ENCODE measurements at regions not wholly inside any gene's neighbourhood (a gene's known extent, or its start where the extent isn't known, plus 50 kb on each side); places are given as distances from the start of the nearest gene placed in this dataset.

DNA sequence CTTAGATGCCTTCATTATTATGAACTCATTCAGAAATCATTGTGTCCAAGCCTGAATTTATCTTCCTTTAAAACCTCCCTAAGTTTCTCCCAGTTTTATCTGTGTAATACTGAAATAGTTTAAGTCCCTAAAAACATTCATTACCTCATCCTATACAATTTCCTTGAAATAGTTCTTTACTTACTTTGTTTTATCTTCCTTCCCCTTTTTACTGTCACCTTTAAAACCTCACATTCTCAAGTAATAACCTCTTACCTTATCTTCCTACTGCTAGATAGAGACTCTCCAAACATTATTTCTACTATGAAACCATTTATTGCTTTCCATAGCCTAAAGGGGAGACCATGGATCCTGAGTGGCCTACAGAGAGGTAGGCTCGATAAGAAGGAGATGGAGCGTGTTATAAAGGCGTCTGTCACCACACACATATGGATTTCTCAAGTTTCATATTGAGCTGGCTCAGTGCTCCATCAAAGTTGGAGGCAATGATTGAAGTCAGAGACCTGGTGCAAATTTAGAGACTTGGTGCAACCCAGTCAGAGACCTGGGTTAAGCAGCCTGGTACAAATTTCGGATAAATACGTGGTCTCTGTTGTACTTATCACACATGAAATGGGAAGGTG is 140.4 kb downstream of the NFKBIZ start:
- DNase-seq (no peak), ATAC-seq (ENCODE audit: insufficient read depth, low FRiP score) (no peak)
- Histone ChIP-seq H3K36me3 (ENCODE audit: control insufficient read depth in 4 of 4, insufficient read depth in 4 of 4, low read length in 4 of 4) (no peaks in the 10 kb centered on the region), H3K9me3 (ENCODE audit: control insufficient read depth in 4 of 4, insufficient read depth in 3 of 4, low read length in 3 of 4) (no peaks in the 10 kb centered on the region), H3K9ac (ENCODE audit: insufficient read depth in 1 of 2, low read length in 2 of 2) (no peak overlapping the region), H3K27me3 (ENCODE audit: control insufficient read depth in 3 of 3, insufficient read depth in 3 of 3, low read length in 2 of 3) (no peaks in the 10 kb centered on the region), H3K4me1 (ENCODE audit: control insufficient read depth in 5 of 5, insufficient read depth in 5 of 5, low read length in 5 of 5) (no peaks in the 10 kb centered on the region), H3K27ac (ENCODE audit: low read depth in 1 of 2, low read length in 1 of 2) (no peak overlapping the region), H3K4me3 (no peak overlapping the region)
- 78 to 89% methylated on average over 5 of the region's 5 CpGs for WGBS, 2 donors
- TF ChIP-seq, protein P1, sequence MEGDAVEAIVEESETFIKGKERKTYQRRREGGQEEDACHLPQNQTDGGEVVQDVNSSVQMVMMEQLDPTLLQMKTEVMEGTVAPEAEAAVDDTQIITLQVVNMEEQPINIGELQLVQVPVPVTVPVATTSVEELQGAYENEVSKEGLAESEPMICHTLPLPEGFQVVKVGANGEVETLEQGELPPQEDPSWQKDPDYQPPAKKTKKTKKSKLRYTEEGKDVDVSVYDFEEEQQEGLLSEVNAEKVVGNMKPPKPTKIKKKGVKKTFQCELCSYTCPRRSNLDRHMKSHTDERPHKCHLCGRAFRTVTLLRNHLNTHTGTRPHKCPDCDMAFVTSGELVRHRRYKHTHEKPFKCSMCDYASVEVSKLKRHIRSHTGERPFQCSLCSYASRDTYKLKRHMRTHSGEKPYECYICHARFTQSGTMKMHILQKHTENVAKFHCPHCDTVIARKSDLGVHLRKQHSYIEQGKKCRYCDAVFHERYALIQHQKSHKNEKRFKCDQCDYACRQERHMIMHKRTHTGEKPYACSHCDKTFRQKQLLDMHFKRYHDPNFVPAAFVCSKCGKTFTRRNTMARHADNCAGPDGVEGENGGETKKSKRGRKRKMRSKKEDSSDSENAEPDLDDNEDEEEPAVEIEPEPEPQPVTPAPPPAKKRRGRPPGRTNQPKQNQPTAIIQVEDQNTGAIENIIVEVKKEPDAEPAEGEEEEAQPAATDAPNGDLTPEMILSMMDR (IDR thresholded peaks at IDR 0.05; ENCODE audit: control extremely low read depth, extremely low read depth), result no peak

DNA sequence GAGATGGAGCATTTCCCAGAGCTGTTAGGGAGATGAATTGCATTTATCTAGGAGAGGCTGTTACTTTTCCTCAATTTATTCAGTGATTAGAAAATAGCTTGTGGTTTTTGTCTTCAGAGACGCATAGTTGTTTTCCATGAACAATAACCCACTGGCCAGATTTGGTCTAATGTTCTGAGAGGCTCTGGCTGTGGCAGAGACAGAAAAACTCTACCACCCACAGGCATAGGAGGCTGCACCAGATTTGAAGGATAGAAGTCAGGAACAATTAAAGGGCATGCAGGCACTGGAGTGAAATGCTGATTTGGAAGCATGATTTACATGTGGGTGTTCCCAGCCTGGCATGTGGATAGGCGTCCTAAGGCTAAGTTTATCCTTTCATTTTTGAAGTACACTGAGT is 143.5 kb downstream of the NFKBIZ start:
- Histone ChIP-seq H3K4me1 (ENCODE audit: control insufficient read depth in 5 of 5, insufficient read depth in 5 of 5, low read length in 5 of 5) (no peaks in the 10 kb centered on the region), H3K9ac (ENCODE audit: insufficient read depth in 1 of 2, low read length in 2 of 2) (no peak overlapping the region), H3K36me3 (ENCODE audit: control insufficient read depth in 4 of 4, insufficient read depth in 4 of 4, low read length in 4 of 4) (no peaks in the 10 kb centered on the region), H3K4me3 (no peak overlapping the region), H3K27ac (ENCODE audit: low read depth in 1 of 2, low read length in 1 of 2) (no peak overlapping the region), H3K27me3 (ENCODE audit: control insufficient read depth in 3 of 3, insufficient read depth in 3 of 3, low read length in 2 of 3) (no peaks in the 10 kb centered on the region), H3K9me3 (ENCODE audit: control insufficient read depth in 4 of 4, insufficient read depth in 3 of 4, low read length in 3 of 4) (no peaks in the 10 kb centered on the region)
- TF ChIP-seq, protein P1 (IDR thresholded peaks at IDR 0.05; ENCODE audit: control extremely low read depth, extremely low read depth), result no peak
- DNase-seq (no peak), ATAC-seq (ENCODE audit: insufficient read depth, low FRiP score) (no peak)
- 81 to 95% methylated on average over 2 of the region's 2 CpGs for WGBS, 2 donors

DNA sequence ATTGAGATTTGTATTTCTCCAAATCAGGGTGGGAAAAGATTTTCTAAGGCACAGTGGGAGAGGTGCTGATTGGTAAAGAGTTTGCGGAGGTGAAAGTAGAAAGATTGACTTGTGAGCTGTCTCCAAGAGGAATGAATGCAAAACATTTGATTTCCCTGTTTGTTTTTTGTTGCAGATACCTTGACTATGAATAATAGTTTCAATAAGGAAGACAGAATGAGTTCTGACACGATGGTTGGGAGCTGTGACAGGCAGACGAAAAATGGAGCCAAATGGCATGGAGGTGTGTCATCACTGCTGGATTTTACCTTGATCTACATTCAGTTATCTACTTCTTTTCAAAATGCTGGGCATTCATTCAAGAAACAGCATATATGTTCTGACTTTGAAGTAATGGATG is 145.1 kb downstream of the NFKBIZ start:
- WGBS, 2 donors, result 86 to 93% methylated on average over 3 of the region's 3 CpGs

More for the DNA sequence above, 145.1 kb downstream of the NFKBIZ start:
- H3K9me3 ChIP-seq (ENCODE audit: control insufficient read depth in 4 of 4, insufficient read depth in 3 of 4, low read length in 3 of 4), result no peaks in the 10 kb centered on the region
- H3K27me3 ChIP-seq (ENCODE audit: control insufficient read depth in 3 of 3, insufficient read depth in 3 of 3, low read length in 2 of 3), result no peaks in the 10 kb centered on the region
- H3K4me1 ChIP-seq (ENCODE audit: control insufficient read depth in 5 of 5, insufficient read depth in 5 of 5, low read length in 5 of 5), result no peaks in the 10 kb centered on the region
- no peak overlapping the region for H3K9ac ChIP-seq (ENCODE audit: insufficient read depth in 1 of 2, low read length in 2 of 2)
- H3K36me3 ChIP-seq (ENCODE audit: control insufficient read depth in 4 of 4, insufficient read depth in 4 of 4, low read length in 4 of 4), result no peaks in the 10 kb centered on the region
- H3K4me3 ChIP-seq, result no peak overlapping the region
- DNase-seq, result no peak
- TF ChIP-seq, protein P1 (IDR thresholded peaks at IDR 0.05; ENCODE audit: control extremely low read depth, extremely low read depth), result no peak
- ATAC-seq (ENCODE audit: insufficient read depth, low FRiP score), result no peak
- H3K27ac ChIP-seq (ENCODE audit: low read depth in 1 of 2, low read length in 1 of 2), result no peak overlapping the region

All from lung (tissue), 11 donors.